ENCODE measurements at regions not wholly inside any gene's neighbourhood (a gene's known extent, or its start where the extent isn't known, plus 50 kb on each side); places are given as distances from the start of the nearest gene placed in this dataset.
"Not testable (repeated sequence)": the region's sequence is repeated elsewhere in the genome, so short reads cannot be mapped to it uniquely, and the experiment has no call there.

DNA sequence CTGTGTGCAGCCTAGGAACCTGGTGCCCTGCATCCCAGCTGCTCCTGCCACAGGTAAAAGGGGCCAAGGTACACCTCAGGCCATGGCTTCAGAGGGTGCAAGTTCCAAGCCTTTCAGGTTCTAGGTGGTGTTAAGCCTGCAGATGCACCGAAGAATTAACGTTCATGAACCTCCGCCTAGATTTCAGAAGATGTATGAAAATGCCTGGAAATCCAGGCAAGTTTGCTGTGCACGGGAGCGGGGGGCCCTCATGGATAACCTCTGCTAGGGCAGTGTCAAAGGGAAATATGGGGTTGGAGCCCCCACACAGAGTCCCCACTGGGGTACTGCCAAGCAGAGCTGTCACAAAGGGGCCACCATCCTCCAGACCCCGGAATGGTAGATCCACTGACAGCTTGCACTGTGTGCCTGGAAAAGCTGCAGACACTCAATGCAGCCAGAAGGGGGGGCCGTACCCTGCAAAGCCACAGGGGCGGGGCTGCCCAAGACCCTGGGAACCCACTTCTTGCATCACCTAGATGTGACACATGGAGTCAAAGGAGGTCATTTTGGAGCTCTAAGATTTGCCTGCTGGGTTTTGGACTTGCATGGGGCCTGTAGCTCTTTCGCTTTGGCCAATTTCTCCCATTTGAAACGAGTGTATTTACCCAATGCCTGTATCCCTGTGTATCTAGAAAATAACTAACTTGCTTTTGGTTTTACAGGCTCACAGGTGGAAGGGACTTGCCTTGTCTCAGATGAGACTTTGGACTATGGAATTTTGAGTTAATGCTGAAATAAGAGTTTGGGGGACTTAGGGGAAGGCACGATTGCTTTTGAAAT lies 145.2 kb upstream of the C1QTNF3 start:
- H2AFZ ChIP-seq; H4K20me1 ChIP-seq (ENCODE audit: insufficient read depth); H3K27ac ChIP-seq; CTCF ChIA-PET; H3K79me2 ChIP-seq (ENCODE audit: low read depth); H3K4me3 ChIP-seq; intact Hi-C loops (cut with micrococcal nuclease; ENCODE audit: unreplicated experiment); POLR2A ChIA-PET (ENCODE audit: unreplicated experiment); H3K4me2 ChIP-seq; H3K36me3 ChIP-seq (ENCODE audit: low read depth); H3F3A ChIP-seq (ENCODE audit: insufficient read depth, low read depth); H3K27me3 ChIP-seq (ENCODE audit: insufficient read depth, low read depth); H3K9me2 ChIP-seq (ENCODE audit: insufficient read depth); H3K9me3 ChIP-seq (ENCODE audit: insufficient read depth, low read depth); H3K4me1 ChIP-seq (replicated peaks; ENCODE audit: insufficient read depth): not testable (repeated sequence)
- TSS peak; percentile 2 for BruUV-seq (replicated peaks)
- DNase-seq = peak; percentile 33 to 62
- TF ChIP-seq, protein P1, sequence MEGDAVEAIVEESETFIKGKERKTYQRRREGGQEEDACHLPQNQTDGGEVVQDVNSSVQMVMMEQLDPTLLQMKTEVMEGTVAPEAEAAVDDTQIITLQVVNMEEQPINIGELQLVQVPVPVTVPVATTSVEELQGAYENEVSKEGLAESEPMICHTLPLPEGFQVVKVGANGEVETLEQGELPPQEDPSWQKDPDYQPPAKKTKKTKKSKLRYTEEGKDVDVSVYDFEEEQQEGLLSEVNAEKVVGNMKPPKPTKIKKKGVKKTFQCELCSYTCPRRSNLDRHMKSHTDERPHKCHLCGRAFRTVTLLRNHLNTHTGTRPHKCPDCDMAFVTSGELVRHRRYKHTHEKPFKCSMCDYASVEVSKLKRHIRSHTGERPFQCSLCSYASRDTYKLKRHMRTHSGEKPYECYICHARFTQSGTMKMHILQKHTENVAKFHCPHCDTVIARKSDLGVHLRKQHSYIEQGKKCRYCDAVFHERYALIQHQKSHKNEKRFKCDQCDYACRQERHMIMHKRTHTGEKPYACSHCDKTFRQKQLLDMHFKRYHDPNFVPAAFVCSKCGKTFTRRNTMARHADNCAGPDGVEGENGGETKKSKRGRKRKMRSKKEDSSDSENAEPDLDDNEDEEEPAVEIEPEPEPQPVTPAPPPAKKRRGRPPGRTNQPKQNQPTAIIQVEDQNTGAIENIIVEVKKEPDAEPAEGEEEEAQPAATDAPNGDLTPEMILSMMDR (conservative IDR thresholded peaks at IDR 0.05) = peak; percentile 75

DNA sequence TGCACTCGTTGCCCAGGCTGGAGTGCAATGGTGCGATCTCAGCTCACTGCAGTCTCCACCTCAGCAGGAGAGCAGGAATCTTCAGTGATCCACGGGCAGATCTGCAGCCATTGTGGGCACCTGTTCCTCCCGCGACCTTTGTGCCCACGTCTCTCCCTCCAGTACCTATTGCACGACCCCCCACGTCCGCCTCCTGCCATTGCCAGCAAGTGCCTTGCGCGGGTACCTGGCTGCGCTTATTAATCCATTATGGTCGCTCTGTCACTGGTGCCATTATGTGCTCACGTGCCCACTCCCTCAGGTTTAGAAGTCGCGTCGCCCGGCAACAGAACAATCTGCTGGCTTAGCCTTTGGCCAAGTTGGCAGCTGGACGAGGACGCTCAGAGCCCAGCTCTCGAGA lies 146.2 kb upstream of the C1QTNF3 start:
- H3K4me2 ChIP-seq; H4K20me1 ChIP-seq (ENCODE audit: insufficient read depth); H3F3A ChIP-seq (ENCODE audit: insufficient read depth, low read depth); H3K79me2 ChIP-seq (ENCODE audit: low read depth); H3K27me3 ChIP-seq (ENCODE audit: insufficient read depth, low read depth); H2AFZ ChIP-seq; H3K4me3 ChIP-seq; POLR2A ChIA-PET (ENCODE audit: unreplicated experiment); BruUV-seq (replicated peaks); H3K36me3 ChIP-seq (ENCODE audit: low read depth); intact Hi-C loops (cut with micrococcal nuclease; ENCODE audit: unreplicated experiment); H3K9me3 ChIP-seq (ENCODE audit: insufficient read depth, low read depth); H3K9me2 ChIP-seq (ENCODE audit: insufficient read depth); H3K27ac ChIP-seq; CTCF ChIA-PET; H3K4me1 ChIP-seq (replicated peaks; ENCODE audit: insufficient read depth); DNase-seq: not testable (repeated sequence)

DNA sequence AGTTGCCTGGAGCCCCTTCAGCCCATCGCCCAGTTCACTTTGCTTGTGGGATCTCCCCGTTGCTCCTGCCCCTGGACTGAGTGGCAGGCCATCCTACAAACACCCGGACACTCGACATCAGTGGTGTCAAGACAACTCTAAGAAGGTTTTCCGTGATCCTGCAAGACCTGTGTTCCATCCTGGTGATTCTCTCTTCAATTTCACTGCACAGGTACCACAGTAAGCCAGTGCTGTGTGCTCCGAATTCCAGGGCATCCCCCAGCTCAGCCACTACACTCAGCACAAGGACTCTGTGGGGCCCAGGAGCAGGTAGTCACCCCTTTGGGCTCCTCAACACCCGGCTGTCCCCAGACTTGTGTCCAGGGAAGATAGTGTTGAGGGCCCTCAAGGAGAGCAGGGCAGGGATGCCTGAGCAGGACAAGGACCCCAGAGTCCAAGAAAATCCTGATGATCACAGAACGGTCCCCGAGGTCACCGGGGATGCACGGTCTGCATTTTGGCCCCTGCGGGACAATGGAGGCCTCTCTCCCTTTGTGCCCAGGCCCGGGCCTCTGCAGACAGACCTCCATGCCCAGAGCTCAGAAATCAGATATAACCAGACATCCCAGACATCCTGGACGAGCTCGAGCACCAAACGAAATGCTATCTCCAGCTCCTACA lies 146.9 kb upstream of the C1QTNF3 start:
- intact Hi-C loops (cut with micrococcal nuclease; ENCODE audit: unreplicated experiment); H3K4me2 ChIP-seq; H3K27me3 ChIP-seq (ENCODE audit: insufficient read depth, low read depth); H3K9me3 ChIP-seq (ENCODE audit: insufficient read depth, low read depth); POLR2A ChIA-PET (ENCODE audit: unreplicated experiment); H3K27ac ChIP-seq; H4K20me1 ChIP-seq (ENCODE audit: insufficient read depth); BruUV-seq (replicated peaks); H3K4me1 ChIP-seq (replicated peaks; ENCODE audit: insufficient read depth); H3K36me3 ChIP-seq (ENCODE audit: low read depth); H3F3A ChIP-seq (ENCODE audit: insufficient read depth, low read depth); H3K9me2 ChIP-seq (ENCODE audit: insufficient read depth); H2AFZ ChIP-seq; CTCF ChIA-PET; H3K4me3 ChIP-seq; H3K79me2 ChIP-seq (ENCODE audit: low read depth): not testable (repeated sequence)
- peak; percentile 14 to 32 for DNase-seq

DNA sequence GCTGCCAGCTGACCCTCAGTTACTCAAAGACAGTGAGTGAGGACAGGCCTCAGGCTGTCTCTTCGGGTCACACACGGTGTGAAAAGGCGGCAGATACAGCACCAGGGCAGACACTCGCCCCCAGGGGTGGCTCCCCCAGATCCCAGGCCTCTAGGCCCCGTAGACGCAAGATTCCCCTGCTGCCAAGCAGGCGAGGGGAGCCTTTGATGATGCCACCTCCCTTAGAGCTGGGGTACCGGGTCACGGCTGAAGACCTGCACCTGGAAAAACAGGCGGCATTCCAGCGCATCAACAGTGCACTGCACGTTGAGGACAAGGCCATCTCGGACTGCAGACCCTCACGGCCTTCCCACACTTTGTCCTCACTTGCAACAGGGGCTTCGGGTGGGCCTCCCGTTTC lies 147.5 kb upstream of the C1QTNF3 start:
- DNase-seq; H3K36me3 ChIP-seq (ENCODE audit: low read depth); H3K9me3 ChIP-seq (ENCODE audit: insufficient read depth, low read depth); H3K4me2 ChIP-seq; H2AFZ ChIP-seq; H3K27ac ChIP-seq; BruUV-seq (replicated peaks); H3F3A ChIP-seq (ENCODE audit: insufficient read depth, low read depth); H3K79me2 ChIP-seq (ENCODE audit: low read depth); H3K4me1 ChIP-seq (replicated peaks; ENCODE audit: insufficient read depth); H3K9me2 ChIP-seq (ENCODE audit: insufficient read depth); CTCF ChIA-PET; intact Hi-C loops (cut with micrococcal nuclease; ENCODE audit: unreplicated experiment); H4K20me1 ChIP-seq (ENCODE audit: insufficient read depth); H3K27me3 ChIP-seq (ENCODE audit: insufficient read depth, low read depth); POLR2A ChIA-PET (ENCODE audit: unreplicated experiment); H3K4me3 ChIP-seq: not testable (repeated sequence)

DNA sequence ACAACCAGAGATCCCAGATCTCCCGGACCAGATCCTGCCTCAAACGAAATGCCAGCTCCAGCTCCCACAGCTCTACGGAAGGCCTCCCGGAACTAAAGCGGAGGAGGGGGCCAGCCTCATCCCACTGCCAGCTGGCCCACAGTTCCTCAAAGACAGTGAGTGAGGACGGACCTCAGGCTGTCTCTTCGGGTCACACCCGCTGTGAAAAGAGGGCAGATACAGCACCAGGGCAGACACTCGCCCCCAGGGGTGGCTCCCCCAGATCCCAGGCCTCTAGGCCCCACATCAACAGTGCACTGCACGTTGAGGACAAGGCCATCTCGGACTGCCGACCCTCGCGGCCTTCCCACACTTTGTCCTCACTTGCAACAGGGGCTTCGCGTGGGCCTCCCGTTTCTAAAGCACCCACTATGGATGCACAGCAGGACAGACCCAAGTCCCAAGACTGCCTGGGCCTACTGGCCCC lies 148.3 kb upstream of the C1QTNF3 start:
- H2AFZ ChIP-seq; H3K27me3 ChIP-seq (ENCODE audit: insufficient read depth, low read depth); H3K9me2 ChIP-seq (ENCODE audit: insufficient read depth); H3K4me2 ChIP-seq; H3K4me3 ChIP-seq; H4K20me1 ChIP-seq (ENCODE audit: insufficient read depth); BruUV-seq (replicated peaks); CTCF ChIA-PET; H3K36me3 ChIP-seq (ENCODE audit: low read depth); H3F3A ChIP-seq (ENCODE audit: insufficient read depth, low read depth); H3K27ac ChIP-seq; H3K9me3 ChIP-seq (ENCODE audit: insufficient read depth, low read depth); H3K4me1 ChIP-seq (replicated peaks; ENCODE audit: insufficient read depth); intact Hi-C loops (cut with micrococcal nuclease; ENCODE audit: unreplicated experiment); POLR2A ChIA-PET (ENCODE audit: unreplicated experiment); H3K79me2 ChIP-seq (ENCODE audit: low read depth): not testable (repeated sequence)
- DNase-seq = peak in 1 of 2 experiments; percentile 16

DNA sequence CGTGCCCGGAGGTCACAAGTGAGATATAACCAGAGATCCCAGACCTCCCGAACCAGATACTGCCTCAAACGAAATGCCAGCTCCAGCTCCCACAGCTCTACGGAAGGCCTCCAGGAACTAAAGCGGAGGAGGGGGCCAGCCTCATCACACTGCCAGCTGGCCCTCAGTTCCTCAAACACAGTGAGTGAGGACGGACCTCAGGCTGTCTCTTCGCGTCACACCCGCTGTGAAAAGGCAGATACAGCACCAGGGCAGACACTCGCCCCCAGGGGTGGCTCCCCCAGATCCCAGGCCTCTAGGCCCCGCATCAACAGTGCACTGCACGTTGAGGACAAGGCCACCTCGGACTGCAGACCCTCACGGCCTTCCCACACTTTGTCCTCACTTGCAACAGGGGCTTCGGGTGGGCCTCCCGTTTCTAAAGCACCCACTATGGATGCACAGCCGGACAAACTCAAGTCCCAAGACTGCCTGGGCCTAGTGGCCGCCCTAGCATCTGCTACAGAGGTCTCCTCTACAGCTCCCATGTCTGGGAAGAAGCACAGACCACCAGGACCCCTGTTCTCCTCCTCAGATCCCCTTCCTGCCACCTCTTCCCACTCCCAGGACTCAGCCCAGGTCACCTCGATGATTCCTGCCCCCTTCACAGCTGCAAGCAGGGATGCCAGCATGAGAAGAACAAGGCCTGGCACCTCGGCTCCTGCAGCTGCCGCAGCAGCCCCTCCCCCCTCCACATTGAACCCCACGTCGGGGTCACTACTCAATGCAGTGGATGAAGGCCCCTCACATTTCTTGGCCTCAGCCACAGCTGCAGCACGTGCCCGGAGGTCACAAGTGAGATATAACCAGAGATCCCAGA lies 149.3 kb upstream of the C1QTNF3 start:
- H3K27ac ChIP-seq; H3F3A ChIP-seq (ENCODE audit: insufficient read depth, low read depth); H3K4me3 ChIP-seq; H3K27me3 ChIP-seq (ENCODE audit: insufficient read depth, low read depth); BruUV-seq (replicated peaks); H3K79me2 ChIP-seq (ENCODE audit: low read depth); H3K4me2 ChIP-seq; CTCF ChIA-PET; H2AFZ ChIP-seq; H3K4me1 ChIP-seq (replicated peaks; ENCODE audit: insufficient read depth); POLR2A ChIA-PET (ENCODE audit: unreplicated experiment); H3K9me3 ChIP-seq (ENCODE audit: insufficient read depth, low read depth); H3K9me2 ChIP-seq (ENCODE audit: insufficient read depth); intact Hi-C loops (cut with micrococcal nuclease; ENCODE audit: unreplicated experiment); H4K20me1 ChIP-seq (ENCODE audit: insufficient read depth); H3K36me3 ChIP-seq (ENCODE audit: low read depth): not testable (repeated sequence)
- peak in 1 of 2 experiments; percentile 21 for DNase-seq

All from PC-9 (cell line).